HG02763 (cell line): ENCODE measurements at regions not wholly inside any gene's neighbourhood (a gene's known extent, or its start where the extent isn't known, plus 50 kb on each side); places are given as distances from the start of the nearest gene placed in this dataset.
"Not testable (repeated sequence)": the region's sequence is repeated elsewhere in the genome, so short reads cannot be mapped to it uniquely, and the experiment has no call there.

ENCODE experiments used
- ATAC-seq: cut with Tn5 transposase; IDR thresholded peaks from one replicate; pipeline ENCODE4 v1.9.1; 2021; ENCODE audit warnings: mild to moderate bottlenecking, moderate library complexity; ENCODE audit not compliant: unreplicated experiment

GRCh38 chr9:80797101-80797829 lies 892.1 kb downstream of the TLE1 start:
- ATAC-seq = no peak

DNA sequence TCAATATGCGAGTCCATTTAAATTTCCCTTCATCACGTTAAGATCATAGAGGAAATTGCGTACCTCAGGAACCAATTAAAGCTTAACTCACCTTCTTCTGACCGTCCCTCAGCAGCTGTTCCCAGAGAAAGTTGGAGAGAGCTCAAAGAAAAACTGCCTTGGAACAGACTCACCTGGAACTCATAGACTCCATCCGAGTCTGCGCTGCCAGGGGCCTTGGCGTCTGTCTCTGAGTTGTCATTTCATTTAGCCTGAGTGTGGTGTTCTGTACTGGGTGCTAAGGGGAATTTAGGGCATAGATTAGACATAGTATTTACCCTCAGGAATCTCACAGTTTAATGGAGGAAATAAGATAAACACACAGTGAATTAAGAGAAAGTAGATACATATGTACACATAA lies 892.7 kb downstream of the TLE1 start:
- ATAC-seq = no peak

DNA sequence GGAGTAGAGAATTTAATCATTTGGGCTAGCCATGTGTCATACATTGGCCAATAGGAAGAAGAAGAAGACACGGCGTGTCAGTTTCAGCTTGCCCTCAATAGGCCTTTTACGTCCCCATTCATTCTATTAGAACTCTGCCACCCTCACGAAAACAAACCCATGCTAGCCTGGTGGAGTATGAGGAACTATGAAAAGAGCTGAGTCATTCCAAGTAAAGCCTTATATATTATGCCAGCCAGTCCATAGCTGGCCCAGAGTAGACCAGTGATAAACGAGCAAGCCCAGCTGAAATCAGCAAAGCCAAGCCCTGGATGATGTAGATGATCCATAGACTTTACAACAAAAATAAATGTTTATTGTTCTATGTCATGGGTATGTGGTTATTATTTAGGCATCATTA lies 895.1 kb downstream of the TLE1 start:
- no peak for ATAC-seq

GRCh38 chr9:80793706-80794105 lies 895.6 kb downstream of the TLE1 start:
- no peak for ATAC-seq

DNA sequence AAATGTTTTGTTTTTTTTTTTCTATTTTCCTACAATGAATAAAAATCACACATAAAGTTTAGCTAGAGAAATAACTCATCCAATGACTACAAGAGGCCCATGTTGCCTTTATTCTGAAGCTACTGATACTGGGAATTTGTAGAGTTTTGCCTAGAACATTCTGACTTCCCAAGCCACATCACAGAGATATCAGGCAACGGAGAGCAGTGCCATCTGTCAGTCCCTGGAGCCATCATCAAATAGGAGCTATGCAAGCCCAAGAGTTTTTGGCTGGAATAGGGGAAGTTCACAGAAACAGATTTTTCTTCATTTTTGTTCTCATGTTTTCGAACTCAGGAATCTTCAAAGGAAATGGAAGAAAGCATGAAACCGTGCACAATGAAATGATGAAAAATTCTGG lies 896.6 kb downstream of the TLE1 start:
- no peak for ATAC-seq

- no peak for ATAC-seq
These were observed 897.5 kb downstream of the TLE1 start for GRCh38 chr9:80791836-80792235.

DNA sequence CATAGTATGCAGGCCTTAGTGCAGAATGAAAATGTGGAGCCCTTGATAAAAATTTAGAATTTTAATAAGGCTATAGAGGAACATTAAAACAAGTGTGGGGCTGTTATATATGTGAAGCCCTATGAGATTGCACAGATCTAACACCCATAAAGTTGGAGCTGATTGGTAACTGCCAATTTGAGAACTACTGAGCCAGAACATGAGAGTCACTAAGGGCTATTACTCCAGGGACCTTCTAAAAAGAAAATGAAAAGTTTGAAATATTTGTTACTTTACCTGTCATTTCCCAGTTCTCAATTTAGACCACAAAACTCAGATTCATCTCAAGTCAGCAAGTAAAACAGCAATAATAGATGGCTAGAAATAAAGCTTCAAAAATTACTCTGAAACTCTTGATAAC lies 898.6 kb downstream of the TLE1 start:
- no peak for ATAC-seq

GRCh38 chr9:80789831-80790230 lies 899.5 kb downstream of the TLE1 start:
- ATAC-seq = no peak

- no peak for ATAC-seq
These were observed 901.7 kb downstream of the TLE1 start for GRCh38 chr9:80787636-80788035.

DNA sequence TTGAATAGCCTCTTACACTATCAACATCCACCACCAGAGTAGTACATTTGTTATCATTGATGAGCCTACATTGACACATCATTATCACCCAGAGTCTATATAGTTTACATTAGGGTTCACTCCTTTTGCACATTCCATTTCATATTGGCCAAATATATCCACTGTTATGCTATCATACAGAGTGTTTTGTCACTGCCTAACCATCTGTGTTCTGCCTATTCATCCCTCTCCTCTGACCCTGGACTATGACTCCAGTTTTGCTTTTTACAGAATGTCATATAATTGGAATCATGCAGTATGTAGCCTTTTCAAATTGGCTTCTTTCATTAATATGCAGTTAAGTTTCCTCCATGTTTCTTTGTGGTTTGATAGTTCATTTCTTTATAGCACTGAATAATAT lies 904.7 kb downstream of the TLE1 start:
- ATAC-seq = no peak

DNA sequence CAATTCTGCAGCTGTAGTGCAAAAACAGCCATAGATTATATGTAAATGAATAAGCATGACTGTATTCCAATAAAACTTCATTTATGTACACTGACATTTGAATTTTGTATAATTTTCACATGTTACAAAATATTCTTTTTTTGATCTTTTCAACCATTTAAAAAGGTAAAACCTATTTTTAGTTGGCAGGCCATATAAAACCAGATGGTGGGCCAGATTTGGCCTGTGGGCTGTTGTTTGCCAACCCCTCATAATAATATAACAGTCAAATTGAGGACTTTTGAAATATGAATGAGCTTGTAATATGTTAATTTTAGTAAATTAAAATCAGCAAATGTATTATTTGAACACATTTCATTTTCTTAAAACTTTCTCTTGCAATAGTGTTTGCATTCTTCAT lies 913.4 kb downstream of the TLE1 start:
- ATAC-seq = no peak

GRCh38 chr9:80775530-80775929 lies 913.8 kb downstream of the TLE1 start:
- ATAC-seq = no peak

DNA sequence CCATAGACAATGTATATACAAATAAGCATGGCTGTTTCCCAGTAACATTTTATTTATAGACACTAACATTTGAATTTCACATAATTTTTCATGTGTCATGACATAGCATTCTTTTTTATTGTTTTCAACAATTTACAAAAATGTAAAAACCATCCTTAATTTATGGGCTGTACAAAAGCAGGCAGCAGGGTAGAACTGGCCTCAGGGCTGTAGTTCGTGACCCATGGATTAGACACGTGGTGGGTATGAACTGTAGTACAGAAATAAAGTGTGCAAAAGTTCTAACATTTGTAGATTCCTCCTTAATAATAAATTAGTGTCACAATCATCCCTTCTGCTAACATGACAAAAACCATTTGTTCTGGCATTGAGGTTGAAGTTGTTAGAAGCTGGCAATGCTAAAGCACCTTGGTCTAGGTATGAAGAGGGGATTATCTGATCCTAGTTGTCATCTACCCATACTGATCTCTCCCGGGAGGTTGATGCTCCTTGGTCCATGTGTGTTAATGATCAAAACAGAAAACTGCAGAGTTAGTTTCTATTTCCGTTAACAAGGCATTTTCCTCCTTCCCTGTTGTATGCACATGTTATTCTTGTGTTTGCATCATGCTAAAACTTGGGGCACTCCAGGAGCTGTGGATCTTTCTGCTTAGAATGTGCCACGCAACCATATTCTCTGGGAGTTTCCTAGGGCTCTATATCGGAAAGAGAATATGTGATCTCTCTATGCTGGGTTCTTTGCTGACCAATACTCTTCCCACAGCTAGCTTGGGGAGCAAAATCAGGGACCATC lies 917.6 kb downstream of the TLE1 start:
- ATAC-seq = no peak

- no peak for ATAC-seq
These were observed 925.8 kb downstream of the TLE1 start for GRCh38 chr9:80763536-80763935.

- no peak for ATAC-seq
These were observed 933.8 kb downstream of the TLE1 start for GRCh38 chr9:80755586-80755985.

DNA sequence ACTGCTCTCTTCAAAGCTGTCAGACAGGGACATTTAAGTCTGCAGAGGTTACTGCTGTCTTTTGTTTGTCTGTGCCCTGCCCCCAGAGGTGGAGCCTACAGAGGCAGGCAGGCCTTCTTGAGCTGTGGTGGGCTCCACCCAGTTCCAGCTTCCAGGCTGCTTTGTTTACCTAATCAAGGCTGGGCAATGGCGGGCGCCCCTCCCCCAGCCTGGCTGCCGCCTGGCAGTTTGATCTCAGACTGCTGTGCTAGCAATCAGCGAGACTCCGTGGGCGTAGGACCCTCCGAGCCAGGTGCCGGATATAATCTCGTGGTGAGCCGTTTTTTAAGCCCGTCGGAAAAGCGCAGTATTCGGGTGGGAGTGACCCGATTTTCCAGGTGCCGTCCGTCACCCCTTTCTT lies 942.3 kb downstream of the TLE1 start:
- not testable (repeated sequence) for ATAC-seq

DNA sequence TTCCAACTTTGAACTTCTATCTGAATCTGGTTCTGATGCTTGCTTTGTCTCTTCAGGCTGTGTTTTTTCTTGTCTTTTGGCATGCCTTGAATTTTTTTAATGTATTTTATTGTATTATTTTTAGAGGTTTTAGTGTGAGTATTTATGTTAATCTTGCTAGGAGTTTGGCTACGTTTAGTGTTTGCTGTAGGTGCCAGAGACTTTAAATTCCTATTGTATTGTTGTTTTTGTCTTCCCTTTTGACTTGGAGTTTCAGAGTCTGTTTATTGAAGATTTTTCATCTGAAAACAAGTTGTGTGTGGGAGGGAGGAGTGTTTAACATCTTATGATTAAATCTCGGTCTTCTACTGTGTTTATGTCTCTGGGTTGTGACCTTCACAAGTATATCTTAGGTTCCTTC lies 956.8 kb downstream of the TLE1 start:
- no peak for ATAC-seq

- ATAC-seq = no peak
These were observed 968.8 kb downstream of the TLE1 start for GRCh38 chr9:80720579-80720978.

GRCh38 chr9:80707120-80707519 lies 982.2 kb downstream of the TLE1 start:
- no peak for ATAC-seq

DNA sequence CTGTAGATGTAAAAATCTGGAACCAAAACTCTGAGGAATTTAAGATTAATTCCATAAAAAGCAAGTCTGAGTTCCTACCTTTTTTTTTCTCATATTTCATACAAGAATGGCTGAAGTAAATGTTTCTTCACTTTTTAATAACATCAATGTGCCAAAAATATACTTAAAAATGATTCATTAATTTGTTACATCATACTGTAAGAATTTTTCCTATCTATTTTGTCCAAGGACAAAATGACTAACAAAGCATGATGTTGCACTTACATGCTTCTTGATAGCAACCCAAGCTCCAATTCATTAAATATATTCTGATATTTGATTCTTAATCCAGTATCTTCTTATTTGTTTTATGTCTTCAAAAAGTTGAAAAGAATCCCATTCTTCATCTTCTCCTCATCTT lies 988.3 kb downstream of the TLE1 start:
- no peak for ATAC-seq

- ATAC-seq = no peak
These were observed 989.8 kb downstream of the TLE1 start for GRCh38 chr9:80699511-80699998.

DNA sequence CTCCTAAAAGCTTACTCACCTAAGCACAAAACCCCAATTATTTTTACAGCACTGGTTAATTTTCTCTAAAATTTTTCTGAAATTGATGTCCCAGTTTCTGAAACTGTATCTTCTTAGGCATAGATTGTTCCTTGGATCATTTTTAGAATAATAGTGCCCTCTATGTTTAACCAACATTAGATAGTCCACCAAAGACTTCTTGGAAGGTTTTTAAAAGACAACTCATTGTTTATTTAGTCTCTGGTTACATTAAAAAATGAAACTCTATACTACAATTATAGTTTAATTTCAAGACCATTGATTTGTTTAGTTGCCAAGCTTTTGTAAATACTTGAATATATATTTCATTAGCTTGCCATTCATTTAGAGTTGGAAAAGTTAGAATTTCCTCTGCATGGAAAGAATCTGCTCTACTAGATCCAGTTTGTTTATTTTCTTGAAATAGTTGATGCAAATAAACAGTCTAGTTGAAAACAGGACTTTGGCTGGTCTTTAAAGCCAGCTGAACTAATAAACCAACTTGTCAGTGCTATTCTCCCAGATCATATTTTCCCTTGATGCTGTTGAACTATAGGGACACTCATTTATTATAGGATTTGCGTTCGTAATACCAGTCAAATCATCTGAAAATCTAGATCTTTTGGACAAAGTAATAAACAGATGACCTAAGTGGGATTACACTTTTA lies 990.5 kb downstream of the TLE1 start:
- no peak for ATAC-seq
